Natural killer cell treated with Interleukin-12 subunit alpha and Interleukin-12 subunit beta and Interleukin-15 and Interleukin-18, amount 100 ng/mL, for 72 hours (primary cell): ENCODE measurements at regions not wholly inside any gene's neighbourhood (a gene's known extent, or its start where the extent isn't known, plus 50 kb on each side); places are given as distances from the start of the nearest gene placed in this dataset.
"Not testable (repeated sequence)": the region's sequence is repeated elsewhere in the genome, so short reads cannot be mapped to it uniquely, and the experiment has no call there.

ENCODE experiments used
- ATAC-seq, 2 donors: fragments of 150-1000 bp; cut with Tn5 transposase in 1 of 2; sonication (Bioruptor Pico), chemical (Tn5 transposase) in 1 of 2; 2 replicates each; pipeline ENCODE4 v1.10.0; 2021
- DNase-seq: peaks from one replicate; pipeline ENCODE4 v3.0.0; 2022; ENCODE audit warnings: low spot score
- H3K27ac Mint-ChIP-seq, 2 donors: 1 replicate in 1 of 2; 2 replicates in 1 of 2; pipeline ENCODE4 v1.8.0; 2022; ENCODE audit warnings: mixed read lengths in 2 of 2, mild to moderate bottlenecking in 1 of 2, moderate library complexity in 1 of 2
- H3K27me3 Mint-ChIP-seq, 2 donors: 1 replicate in 1 of 2; 2 replicates in 1 of 2; pipeline ENCODE4 v1.8.0; 2022; ENCODE audit warnings: mixed read lengths in 2 of 2
- H3K36me3 Mint-ChIP-seq: one replicate; pipeline ENCODE4 v1.8.0; 2022; ENCODE audit warnings: mixed read lengths
- H3K4me1 Mint-ChIP-seq, 2 donors: 1 replicate in 1 of 2; 2 replicates in 1 of 2; pipeline ENCODE4 v1.8.0; 2022; ENCODE audit warnings: low read depth in 2 of 2, mixed read lengths in 2 of 2, mild to moderate bottlenecking in 1 of 2
- H3K4me3 Mint-ChIP-seq: one replicate; pipeline ENCODE4 v1.8.0; 2022; ENCODE audit warnings: mixed read lengths
- H3K9me3 Mint-ChIP-seq: 2 replicates; pipeline ENCODE4 v1.8.0; 2022; ENCODE audit warnings: mixed read lengths

- ATAC-seq, result not testable (repeated sequence)
Measured at GRCh38 chr12:75614396-75614795, 103.0 kb upstream of the KRR1 start.

DNA sequence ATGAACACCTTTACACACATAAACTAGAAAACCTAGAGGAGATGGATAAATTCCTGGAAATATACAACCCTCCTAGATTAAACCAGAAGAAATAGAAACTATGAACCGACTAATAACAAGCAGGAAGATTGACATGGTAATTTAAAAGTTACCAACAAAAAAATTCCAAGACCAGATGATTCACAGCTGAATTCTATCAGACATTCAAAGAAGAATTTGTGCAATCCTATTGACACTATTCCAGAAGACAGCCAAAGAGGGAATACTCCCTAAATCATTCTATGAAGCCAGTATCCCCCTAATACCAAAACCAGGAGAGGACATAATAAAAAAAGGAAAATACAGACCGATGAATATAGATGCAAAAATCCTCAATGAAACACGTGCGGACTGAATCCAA is 102.6 kb upstream of the KRR1 start:
- Mint-ChIP-seq H3K27ac (no peak overlapping the region), H3K27me3 (peaks cover 38 to 52% of the 10 kb centered on the region in 2 donors), H3K4me1 (no peaks in the 10 kb centered on the region), H3K36me3 (peaks cover 24% of the 10 kb centered on the region), H3K4me3 (no peak overlapping the region), H3K9me3 (peaks cover 8% of the 10 kb centered on the region)
- ATAC-seq (no peak), DNase-seq (no peak)

More at GRCh38 chr12:75614396-75614795, 103.0 kb upstream of the KRR1 start:
- H3K27ac Mint-ChIP-seq, H3K4me3 Mint-ChIP-seq, H3K9me3 Mint-ChIP-seq, DNase-seq, H3K4me1 Mint-ChIP-seq: not testable (repeated sequence)
- Mint-ChIP-seq H3K36me3 (peaks cover 28% of the 10 kb centered on the region), H3K27me3 (peaks cover 40 to 50% of the 10 kb centered on the region in 2 donors)

DNA sequence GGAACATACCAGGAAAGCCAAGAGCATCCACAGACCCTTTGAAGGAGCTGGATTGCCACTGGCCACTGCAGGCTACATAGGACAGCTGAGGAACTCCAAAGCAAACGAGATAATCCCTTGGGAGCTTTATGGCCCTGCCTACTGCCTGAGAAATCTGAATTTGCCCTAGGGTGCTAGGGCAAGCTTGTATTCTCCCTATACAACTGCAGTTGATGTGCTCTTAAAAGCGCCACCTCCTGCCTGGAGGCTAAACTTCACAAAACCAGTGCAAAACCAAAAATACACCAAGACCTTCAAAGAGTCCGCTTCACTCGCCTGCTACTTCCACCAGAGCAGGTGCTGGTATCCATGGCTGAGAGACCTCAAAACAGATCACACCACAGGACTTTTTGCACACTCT is 99.6 kb upstream of the KRR1 start:
- Mint-ChIP-seq H3K9me3 (peaks cover 2% of the 10 kb centered on the region), H3K36me3 (peaks cover 15% of the 10 kb centered on the region), H3K4me1 (no peaks in the 10 kb centered on the region), H3K4me3 (no peak overlapping the region), H3K27ac (no peak overlapping the region), H3K27me3 (peaks cover 27 to 60% of the 10 kb centered on the region in 2 donors)
- DNase-seq (no peak), ATAC-seq (no peak)

DNA sequence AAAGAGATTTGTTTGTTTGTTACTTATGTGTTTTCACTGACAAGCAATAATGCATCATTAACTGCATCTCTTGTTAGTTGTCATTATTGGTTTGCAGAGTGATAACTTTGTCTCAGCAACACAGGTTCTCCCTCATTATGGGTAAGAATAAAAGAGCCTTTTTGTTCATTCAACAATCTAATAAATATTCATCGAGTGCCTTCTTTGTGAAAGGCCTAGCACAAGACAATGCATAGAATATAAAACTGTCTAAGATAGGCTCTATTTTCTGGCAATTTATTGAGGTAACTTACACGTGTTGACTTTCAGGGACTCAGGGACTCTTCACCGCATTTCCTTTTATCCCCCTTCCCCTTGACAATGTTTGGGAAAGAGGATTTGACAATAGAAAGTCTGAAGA is 95.5 kb upstream of the KRR1 start:
- ATAC-seq (no peak), DNase-seq (no peak)
- H3K27ac Mint-ChIP-seq, result no peak overlapping the region
- no peaks in the 10 kb centered on the region for H3K9me3 Mint-ChIP-seq
- H3K27me3 Mint-ChIP-seq, result peaks cover 7 to 29% of the 10 kb centered on the region in 2 donors
- H3K4me1 Mint-ChIP-seq, result no peaks in the 10 kb centered on the region
- H3K36me3 Mint-ChIP-seq, result no peaks in the 10 kb centered on the region
- no peak overlapping the region for H3K4me3 Mint-ChIP-seq

GRCh38 chr12:75606151-75606550 is 94.7 kb upstream of the KRR1 start:
- no peaks in the 10 kb centered on the region for H3K36me3 Mint-ChIP-seq
- H3K4me3 Mint-ChIP-seq, result no peak overlapping the region
- H3K27ac Mint-ChIP-seq, result no peak overlapping the region
- no peaks in the 10 kb centered on the region for H3K4me1 Mint-ChIP-seq
- peaks cover 10 to 22% of the 10 kb centered on the region in 2 donors for H3K27me3 Mint-ChIP-seq
- no peak for ATAC-seq
- H3K9me3 Mint-ChIP-seq, result no peaks in the 10 kb centered on the region
- no peak for DNase-seq

- DNase-seq, result no peak
Measured at GRCh38 chr12:75603475-75603874, 92.1 kb upstream of the KRR1 start.

DNA sequence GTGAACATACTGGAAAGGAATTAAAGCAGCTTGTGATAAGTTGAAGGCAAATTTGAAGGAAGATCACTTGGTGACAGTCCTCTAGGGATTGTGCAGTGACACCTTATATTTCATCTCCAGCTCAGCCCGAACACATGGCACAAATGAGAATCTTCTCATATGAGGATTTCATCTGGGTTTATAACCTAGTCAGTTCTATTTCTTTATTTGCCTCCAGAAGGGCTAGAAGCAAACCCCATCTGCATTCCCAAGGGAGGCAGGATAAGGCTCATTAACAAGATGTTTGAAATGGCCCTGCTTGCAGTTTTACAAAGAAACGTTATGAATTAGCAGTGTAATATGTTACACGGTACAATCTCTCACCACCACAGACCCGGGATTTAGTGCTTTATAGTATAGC is 90.7 kb upstream of the KRR1 start:
- H3K4me3 Mint-ChIP-seq, result no peak overlapping the region
- no peaks in the 10 kb centered on the region for H3K4me1 Mint-ChIP-seq
- no peak for ATAC-seq
- H3K9me3 Mint-ChIP-seq, result no peaks in the 10 kb centered on the region
- peaks cover 4 to 11% of the 10 kb centered on the region in 2 donors for H3K27me3 Mint-ChIP-seq
- H3K27ac Mint-ChIP-seq, result no peak overlapping the region
- DNase-seq, result no peak
- no peaks in the 10 kb centered on the region for H3K36me3 Mint-ChIP-seq

More at GRCh38 chr12:75603475-75603874, 92.1 kb upstream of the KRR1 start:
- Mint-ChIP-seq H3K4me1 (no peaks in the 10 kb centered on the region), H3K36me3 (no peaks in the 10 kb centered on the region), H3K27ac (no peak overlapping the region), H3K27me3 (peaks cover 15 to 16% of the 10 kb centered on the region in 2 donors), H3K4me3 (no peak overlapping the region), H3K9me3 (no peaks in the 10 kb centered on the region)
- ATAC-seq, result no peak

DNA sequence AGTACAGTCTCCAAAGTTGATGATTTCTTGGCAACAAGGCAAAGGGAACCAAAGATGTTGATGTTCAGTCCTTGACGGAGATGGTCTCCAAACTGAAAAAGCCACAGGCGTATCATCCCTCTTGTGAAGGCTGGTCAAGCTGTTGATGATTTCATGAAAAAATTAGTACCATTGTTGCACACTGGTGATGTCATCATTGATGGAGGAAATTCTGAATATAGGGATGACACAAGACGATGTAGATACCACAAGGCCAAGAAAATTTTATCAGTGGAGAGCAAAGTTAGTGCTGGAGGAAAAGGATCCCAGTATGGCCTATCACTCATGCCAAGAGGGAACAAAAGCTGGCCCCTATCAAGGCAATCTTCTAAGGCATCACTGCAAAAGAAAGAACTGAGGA is 88.7 kb upstream of the KRR1 start:
- Mint-ChIP-seq H3K9me3 (no peaks in the 10 kb centered on the region), H3K27ac (no peak overlapping the region), H3K4me3 (no peak overlapping the region), H3K36me3 (no peaks in the 10 kb centered on the region), H3K4me1 (no peaks in the 10 kb centered on the region), H3K27me3 (peaks cover 0 to 11% of the 10 kb centered on the region in 2 donors)
- ATAC-seq, result no peak
- DNase-seq, result no peak

DNA sequence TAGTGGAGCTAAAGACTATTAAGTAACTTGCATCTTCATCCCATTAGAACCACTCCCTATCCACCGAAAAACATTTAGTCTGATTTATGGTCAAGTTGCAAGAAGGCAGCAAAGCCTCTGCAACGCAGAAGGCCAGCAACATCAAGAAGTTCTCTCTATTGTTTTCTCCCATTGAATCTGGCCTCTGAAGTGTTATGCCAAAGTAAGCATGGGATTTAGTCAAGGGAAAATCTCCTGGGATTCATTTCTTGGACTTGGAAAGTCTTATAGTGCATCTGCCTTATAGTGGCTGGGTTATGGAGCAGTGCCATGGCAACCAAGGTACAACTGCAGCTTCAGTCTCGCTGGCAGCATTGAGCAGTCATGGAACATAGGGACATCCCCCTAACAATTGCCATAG is 87.7 kb upstream of the KRR1 start:
- no peak for ATAC-seq
- DNase-seq, result no peak
- Mint-ChIP-seq H3K36me3 (no peaks in the 10 kb centered on the region), H3K27me3 (peaks cover 0 to 11% of the 10 kb centered on the region in 2 donors), H3K4me3 (no peak overlapping the region), H3K4me1 (no peaks in the 10 kb centered on the region), H3K9me3 (no peaks in the 10 kb centered on the region), H3K27ac (no peak overlapping the region)

DNA sequence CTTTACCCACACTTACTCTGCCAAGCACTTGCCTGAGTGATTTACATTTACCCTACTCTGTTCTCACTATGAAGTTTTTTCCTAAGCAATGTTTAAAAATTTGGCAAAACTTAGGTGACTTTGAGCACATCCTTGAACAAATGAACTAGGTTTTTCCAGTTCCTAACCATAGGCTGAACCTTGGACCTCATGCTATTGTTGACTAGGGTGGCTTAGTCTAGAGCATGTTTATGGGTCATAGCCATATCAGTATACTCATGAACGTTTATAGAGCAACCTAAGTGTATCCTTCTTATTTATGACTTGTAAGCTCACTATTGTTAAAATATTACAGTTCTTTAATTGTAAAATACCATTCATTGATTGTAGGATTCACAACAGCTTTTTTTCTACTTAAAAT is 85.0 kb upstream of the KRR1 start:
- H3K36me3 Mint-ChIP-seq, result no peaks in the 10 kb centered on the region
- no peak for ATAC-seq
- no peak for DNase-seq
- H3K4me3 Mint-ChIP-seq, result no peak overlapping the region
- H3K27ac Mint-ChIP-seq, result no peak overlapping the region
- H3K9me3 Mint-ChIP-seq, result no peaks in the 10 kb centered on the region
- H3K27me3 Mint-ChIP-seq, result peaks cover 0 to 14% of the 10 kb centered on the region in 2 donors
- H3K4me1 Mint-ChIP-seq, result peaks cover 0 to 4% of the 10 kb centered on the region in 2 donors

DNA sequence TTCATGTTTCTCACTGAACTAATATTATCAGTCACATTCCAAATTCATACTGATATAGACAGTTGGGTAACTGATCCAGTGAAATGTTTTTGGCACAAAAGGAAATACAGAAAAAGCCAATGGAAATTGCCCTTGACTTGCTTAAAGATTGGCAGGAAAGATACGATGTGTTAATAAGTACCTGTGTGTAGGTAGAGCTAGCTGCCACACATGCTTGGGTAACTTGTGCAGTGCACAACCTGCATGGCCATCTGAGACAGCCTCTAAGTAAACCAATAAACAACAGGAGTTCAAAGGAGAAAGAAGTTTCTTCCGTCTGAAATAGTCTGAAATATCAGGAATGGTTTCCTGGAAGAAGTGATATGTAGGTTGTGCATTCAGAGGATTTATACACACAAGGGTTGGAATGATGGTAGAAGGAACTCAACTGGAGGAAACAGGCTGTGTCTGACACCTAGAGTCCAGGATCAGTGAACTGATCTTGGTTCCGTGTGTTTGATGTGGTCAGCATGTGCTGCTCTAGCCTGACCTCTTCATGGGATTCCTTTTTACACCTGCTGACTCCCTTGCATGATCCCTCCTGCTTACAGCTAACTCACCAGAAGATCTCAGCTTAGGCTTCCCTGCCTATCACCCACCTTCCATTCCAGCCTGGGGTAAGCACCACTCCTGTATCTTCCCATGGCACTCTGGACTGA is 81.4 kb upstream of the KRR1 start:
- Mint-ChIP-seq H3K27ac (peak overlapping the region in 1 of 2 donors; percentile 88), H3K9me3 (peaks cover 7% of the 10 kb centered on the region), H3K36me3 (peaks cover 17% of the 10 kb centered on the region), H3K4me1 (peaks cover 19 to 22% of the 10 kb centered on the region in 2 donors), H3K27me3 (peaks cover 0 to 11% of the 10 kb centered on the region in 2 donors), H3K4me3 (no peak overlapping the region)
- ATAC-seq (no peak), DNase-seq (no peak)

- ATAC-seq, result no peak
- H3K27me3 Mint-ChIP-seq, result peaks cover 0 to 11% of the 10 kb centered on the region in 2 donors
- H3K27ac Mint-ChIP-seq, result peak overlapping the region; percentile 86 to 88
- peaks cover 20% of the 10 kb centered on the region for H3K36me3 Mint-ChIP-seq
- no peak for DNase-seq
- no peak overlapping the region for H3K4me3 Mint-ChIP-seq
- peaks cover 19 to 22% of the 10 kb centered on the region in 2 donors for H3K4me1 Mint-ChIP-seq
- H3K9me3 Mint-ChIP-seq, result peaks cover 7% of the 10 kb centered on the region
Measured at GRCh38 chr12:75592086-75592485, 80.7 kb upstream of the KRR1 start.

DNA sequence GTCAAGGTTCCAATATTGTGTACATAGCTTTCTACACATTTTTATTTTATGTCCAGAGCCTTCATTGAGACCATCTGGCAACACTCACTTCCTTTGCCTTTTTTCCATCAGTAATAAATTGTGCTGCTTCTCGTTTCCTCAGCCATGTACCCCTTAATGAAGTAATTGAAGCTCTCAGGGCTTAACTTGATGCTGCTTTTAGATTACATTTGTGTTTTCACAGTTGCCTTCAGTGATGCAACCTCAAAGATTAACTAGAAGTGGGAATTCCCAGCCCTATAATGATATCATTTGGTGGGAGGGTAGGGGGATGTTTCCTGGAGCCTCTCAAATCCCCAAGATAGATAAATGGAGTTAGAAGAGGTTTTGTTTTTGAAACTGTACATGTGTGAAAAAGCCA is 80.2 kb upstream of the KRR1 start:
- Mint-ChIP-seq H3K4me1 (peaks cover 19 to 22% of the 10 kb centered on the region in 2 donors), H3K27ac (peak overlapping the region; percentile 86 to 88), H3K9me3 (peaks cover 7% of the 10 kb centered on the region), H3K4me3 (no peak overlapping the region), H3K36me3 (peaks cover 21% of the 10 kb centered on the region), H3K27me3 (peaks cover 0 to 11% of the 10 kb centered on the region in 2 donors)
- DNase-seq (no peak), ATAC-seq (peak in 1 of 2 donors; percentile 59)

DNA sequence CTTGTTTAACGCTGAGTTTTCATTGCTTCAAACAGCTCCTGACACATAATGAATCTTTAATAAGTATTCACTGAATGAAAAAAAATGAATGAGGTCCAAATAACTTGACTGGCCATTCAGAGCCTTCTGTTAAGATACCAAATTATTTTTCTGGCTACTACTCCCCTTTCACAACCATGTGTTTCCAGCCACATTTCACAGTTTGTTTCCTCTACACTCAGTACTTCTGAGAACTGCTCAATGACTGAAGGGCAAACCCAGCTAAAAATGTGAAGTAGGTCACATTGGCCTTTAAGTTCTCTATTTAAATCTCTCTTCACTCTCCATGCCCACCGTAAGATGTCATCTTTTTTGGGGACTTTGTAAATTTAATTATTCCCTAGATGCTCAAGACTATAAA is 78.4 kb upstream of the KRR1 start:
- peaks cover 0 to 15% of the 10 kb centered on the region in 2 donors for H3K27me3 Mint-ChIP-seq
- peaks cover 21% of the 10 kb centered on the region for H3K36me3 Mint-ChIP-seq
- ATAC-seq (peak; percentile 49 to 73), DNase-seq (no peak)
- peaks cover 19 to 22% of the 10 kb centered on the region in 2 donors for H3K4me1 Mint-ChIP-seq
- H3K27ac Mint-ChIP-seq, result peak overlapping the region; percentile 86 to 88
- H3K9me3 Mint-ChIP-seq, result peaks cover 7% of the 10 kb centered on the region
- H3K4me3 Mint-ChIP-seq, result peak overlapping the region; percentile 66
